ENCODE measurements at regions not wholly inside any gene's neighbourhood (a gene's known extent, or its start where the extent isn't known, plus 50 kb on each side); places are given as distances from the start of the nearest gene placed in this dataset.

DNA sequence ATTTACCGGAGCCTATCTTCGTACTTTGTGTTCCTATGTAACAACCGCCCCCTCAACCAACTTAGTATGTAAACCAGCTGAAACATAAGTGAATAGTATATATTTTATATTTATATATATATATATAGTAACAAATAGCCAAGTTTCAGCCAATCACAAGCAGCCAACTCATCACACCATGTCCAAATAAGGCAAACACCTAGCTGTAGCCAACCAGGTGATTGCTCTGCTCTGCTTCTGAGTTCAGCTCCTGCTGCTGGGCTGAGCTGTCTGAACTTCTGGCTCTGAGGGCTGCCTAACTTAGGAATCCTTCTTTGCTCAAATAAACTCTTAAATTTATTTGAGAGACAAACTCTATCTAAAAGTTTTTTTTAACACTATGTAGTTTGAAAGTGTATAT, 101.6 kb upstream of the SOX4 start:
- Histone ChIP-seq H3K9me3 (ENCODE audit: control insufficient read depth in 1 of 2, insufficient read depth in 1 of 2, low read length in 2 of 2) (peaks cover 0 to 3% of the 10 kb centered on the region in 2 experiments), H3K4me3 (ENCODE audit: low read length) (no peak overlapping the region), H3K4me1 (ENCODE audit: insufficient read depth, low read length) (no peaks in the 10 kb centered on the region), H3K36me3 (ENCODE audit: insufficient read depth, low read length) (no peaks in the 10 kb centered on the region), H3K27me3 (ENCODE audit: control insufficient read depth in 1 of 2, insufficient read depth in 2 of 2, low read length in 2 of 2) (no peaks in the 10 kb centered on the region), H3K27ac (ENCODE audit: low read depth in 1 of 2, low read length in 2 of 2) (no peak overlapping the region)
- no peaks in the 10 kb centered on the region for H3K36me3 Mint-ChIP-seq (ENCODE audit: low read depth)
- no peak overlapping the region for H3K27ac Mint-ChIP-seq
- ATAC-seq (ENCODE audit: poor library complexity) (no peak), DNase-seq (no peak)
- intact Hi-C loops (cut with DNase I, micrococcal nuclease) = no loop called here
- H3K4me3 Mint-ChIP-seq = no peak overlapping the region
- H3K27me3 Mint-ChIP-seq = no peaks in the 10 kb centered on the region
- ChIA-PET CTCF (interaction anchor here (0.7 kb wide), 1 partner anchor 15 kb away, joined by 3 read pairs; no protein-coding TSS in a partner anchor), POLR2A (no interaction called here)
- H3K4me1 Mint-ChIP-seq (ENCODE audit: low read depth) = no peaks in the 10 kb centered on the region
- no peaks in the 10 kb centered on the region for H3K9me3 Mint-ChIP-seq
- TF ChIP-seq, protein P1, sequence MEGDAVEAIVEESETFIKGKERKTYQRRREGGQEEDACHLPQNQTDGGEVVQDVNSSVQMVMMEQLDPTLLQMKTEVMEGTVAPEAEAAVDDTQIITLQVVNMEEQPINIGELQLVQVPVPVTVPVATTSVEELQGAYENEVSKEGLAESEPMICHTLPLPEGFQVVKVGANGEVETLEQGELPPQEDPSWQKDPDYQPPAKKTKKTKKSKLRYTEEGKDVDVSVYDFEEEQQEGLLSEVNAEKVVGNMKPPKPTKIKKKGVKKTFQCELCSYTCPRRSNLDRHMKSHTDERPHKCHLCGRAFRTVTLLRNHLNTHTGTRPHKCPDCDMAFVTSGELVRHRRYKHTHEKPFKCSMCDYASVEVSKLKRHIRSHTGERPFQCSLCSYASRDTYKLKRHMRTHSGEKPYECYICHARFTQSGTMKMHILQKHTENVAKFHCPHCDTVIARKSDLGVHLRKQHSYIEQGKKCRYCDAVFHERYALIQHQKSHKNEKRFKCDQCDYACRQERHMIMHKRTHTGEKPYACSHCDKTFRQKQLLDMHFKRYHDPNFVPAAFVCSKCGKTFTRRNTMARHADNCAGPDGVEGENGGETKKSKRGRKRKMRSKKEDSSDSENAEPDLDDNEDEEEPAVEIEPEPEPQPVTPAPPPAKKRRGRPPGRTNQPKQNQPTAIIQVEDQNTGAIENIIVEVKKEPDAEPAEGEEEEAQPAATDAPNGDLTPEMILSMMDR (IDR thresholded peaks at IDR 0.05) = no peak

DNA sequence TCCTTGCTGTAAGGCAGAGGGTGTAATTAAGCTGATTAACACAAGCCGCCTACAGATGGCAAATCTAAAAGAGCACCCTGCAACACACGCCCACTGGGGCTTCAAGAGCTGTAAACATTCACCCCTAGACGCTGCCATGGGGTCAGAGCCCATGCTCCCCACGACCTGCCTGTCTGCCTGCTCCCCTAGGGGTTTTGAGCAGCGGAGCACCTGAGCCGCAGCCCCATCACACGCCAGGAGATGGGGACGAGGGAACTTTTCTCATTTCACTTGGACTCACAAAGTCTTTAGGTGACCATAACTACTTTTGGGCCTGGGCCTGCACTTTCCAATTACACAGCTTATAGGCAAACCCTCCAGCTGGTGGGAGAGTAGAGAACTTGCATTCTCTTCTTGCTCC, 99.0 kb upstream of the SOX4 start:
- CTCF ChIA-PET = no interaction called here
- Mint-ChIP-seq H3K36me3 (ENCODE audit: low read depth) (no peaks in the 10 kb centered on the region), H3K4me3 (no peak overlapping the region), H3K4me1 (ENCODE audit: low read depth) (no peaks in the 10 kb centered on the region), H3K27me3 (no peaks in the 10 kb centered on the region), H3K27ac (no peak overlapping the region), H3K9me3 (no peaks in the 10 kb centered on the region)
- Histone ChIP-seq H3K27me3 (ENCODE audit: control insufficient read depth in 1 of 2, insufficient read depth in 2 of 2, low read length in 2 of 2) (no peaks in the 10 kb centered on the region), H3K4me3 (ENCODE audit: low read length) (no peak overlapping the region), H3K36me3 (ENCODE audit: insufficient read depth, low read length) (no peaks in the 10 kb centered on the region), H3K27ac (ENCODE audit: low read depth in 1 of 2, low read length in 2 of 2) (no peak overlapping the region), H3K4me1 (ENCODE audit: insufficient read depth, low read length) (no peaks in the 10 kb centered on the region), H3K9me3 (ENCODE audit: control insufficient read depth in 1 of 2, insufficient read depth in 1 of 2, low read length in 2 of 2) (peaks cover 0 to 3% of the 10 kb centered on the region in 2 experiments)
- DNase-seq (no peak), ATAC-seq (ENCODE audit: poor library complexity) (no peak)
- intact Hi-C loops (cut with DNase I, micrococcal nuclease) = no loop called here
- POLR2A ChIA-PET = no interaction called here
- TF ChIP-seq, protein P1 (IDR thresholded peaks at IDR 0.05) = no peak

DNA sequence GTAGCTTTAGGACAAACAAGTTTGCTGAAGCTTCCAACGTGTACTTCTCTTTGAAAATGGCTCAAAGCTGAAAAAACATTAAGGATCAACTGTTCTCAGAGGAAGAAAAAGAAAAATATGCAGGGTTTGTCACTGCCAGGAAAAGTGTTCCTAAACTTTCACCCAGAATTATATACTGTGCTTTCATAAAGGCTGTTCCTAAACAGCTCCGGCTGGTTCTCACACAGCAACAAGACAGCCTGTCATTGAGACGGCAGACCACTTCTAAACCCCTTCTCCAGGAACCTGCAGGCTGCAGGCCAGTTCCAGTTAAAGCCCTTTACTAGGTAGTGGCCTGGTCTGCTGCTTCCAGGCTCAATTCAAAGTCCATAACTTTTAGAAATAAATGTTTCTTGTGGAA, 97.4 kb upstream of the SOX4 start:
- DNase-seq (no peak), ATAC-seq (ENCODE audit: poor library complexity) (no peak)
- Mint-ChIP-seq H3K4me1 (ENCODE audit: low read depth) (no peaks in the 10 kb centered on the region), H3K9me3 (no peaks in the 10 kb centered on the region), H3K4me3 (no peak overlapping the region), H3K36me3 (ENCODE audit: low read depth) (no peaks in the 10 kb centered on the region), H3K27ac (no peak overlapping the region), H3K27me3 (no peaks in the 10 kb centered on the region)
- Histone ChIP-seq H3K36me3 (ENCODE audit: insufficient read depth, low read length) (no peaks in the 10 kb centered on the region), H3K9me3 (ENCODE audit: control insufficient read depth in 1 of 2, insufficient read depth in 1 of 2, low read length in 2 of 2) (peaks cover 0 to 3% of the 10 kb centered on the region in 2 experiments), H3K27me3 (ENCODE audit: control insufficient read depth in 1 of 2, insufficient read depth in 2 of 2, low read length in 2 of 2) (no peaks in the 10 kb centered on the region), H3K27ac (ENCODE audit: low read depth in 1 of 2, low read length in 2 of 2) (no peak overlapping the region), H3K4me1 (ENCODE audit: insufficient read depth, low read length) (no peaks in the 10 kb centered on the region), H3K4me3 (ENCODE audit: low read length) (no peak overlapping the region)
- POLR2A ChIA-PET = no interaction called here
- TF ChIP-seq, protein P1 (IDR thresholded peaks at IDR 0.05) = no peak
- CTCF ChIA-PET = no interaction called here
- intact Hi-C loops (cut with DNase I, micrococcal nuclease) = no loop called here

Data from CD4-positive, alpha-beta T cell (primary cell).